ENCODE measurements at regions not wholly inside any gene's neighbourhood (a gene's known extent, or its start where the extent isn't known, plus 50 kb on each side); places are given as distances from the start of the nearest gene placed in this dataset.

DNA sequence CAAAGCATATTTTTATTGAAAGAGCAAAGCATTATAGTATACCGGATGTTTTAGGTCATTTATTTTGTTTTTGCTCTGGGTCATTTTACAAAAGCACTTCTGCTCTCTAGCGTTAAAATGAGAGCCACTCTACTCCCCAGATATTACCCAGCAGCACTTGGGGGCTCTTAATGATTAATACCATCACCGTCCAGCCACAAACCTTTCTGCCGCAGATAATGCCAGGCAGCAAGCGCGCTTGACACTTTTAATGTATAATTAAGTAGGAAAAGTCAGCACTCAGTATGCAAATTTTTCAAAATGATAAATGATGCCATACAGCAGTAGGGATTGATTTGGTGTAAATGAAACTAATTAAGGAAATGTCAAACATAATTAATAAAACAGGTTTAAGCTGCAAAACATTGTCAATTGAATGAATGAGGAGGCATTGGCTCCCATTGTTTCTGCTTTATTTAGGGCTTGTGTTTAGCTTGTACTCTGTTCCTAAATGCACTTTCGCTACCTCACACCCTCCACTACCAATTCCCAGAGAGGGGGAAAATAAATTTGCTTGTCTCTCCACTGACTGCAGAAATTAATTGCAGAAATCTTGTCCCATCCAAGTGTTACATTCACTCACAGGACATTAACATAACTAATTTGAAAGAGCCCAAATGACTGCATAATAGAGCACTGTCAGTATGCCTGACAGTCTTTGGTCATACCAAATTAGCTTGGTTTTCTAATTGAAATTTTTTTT, 358.8 kb upstream of the ARRDC3 start:
- H3K27ac ChIP-seq (ENCODE audit: low read depth in 2 of 2, low read length in 2 of 2), result no peak overlapping the region
- no peaks in the 10 kb centered on the region for H3K27me3 ChIP-seq (ENCODE audit: control insufficient read depth, insufficient read depth, low read length)
- FAIRE-seq, result no peak
- intact Hi-C loops (cut with DNase I), result no loop called here
- DNase-seq, result no peak
- H3K36me3 ChIP-seq (ENCODE audit: control insufficient read depth in 2 of 3, insufficient read depth in 3 of 3, low read length in 3 of 3), result no peaks in the 10 kb centered on the region
- TF ChIP-seq, protein P1, sequence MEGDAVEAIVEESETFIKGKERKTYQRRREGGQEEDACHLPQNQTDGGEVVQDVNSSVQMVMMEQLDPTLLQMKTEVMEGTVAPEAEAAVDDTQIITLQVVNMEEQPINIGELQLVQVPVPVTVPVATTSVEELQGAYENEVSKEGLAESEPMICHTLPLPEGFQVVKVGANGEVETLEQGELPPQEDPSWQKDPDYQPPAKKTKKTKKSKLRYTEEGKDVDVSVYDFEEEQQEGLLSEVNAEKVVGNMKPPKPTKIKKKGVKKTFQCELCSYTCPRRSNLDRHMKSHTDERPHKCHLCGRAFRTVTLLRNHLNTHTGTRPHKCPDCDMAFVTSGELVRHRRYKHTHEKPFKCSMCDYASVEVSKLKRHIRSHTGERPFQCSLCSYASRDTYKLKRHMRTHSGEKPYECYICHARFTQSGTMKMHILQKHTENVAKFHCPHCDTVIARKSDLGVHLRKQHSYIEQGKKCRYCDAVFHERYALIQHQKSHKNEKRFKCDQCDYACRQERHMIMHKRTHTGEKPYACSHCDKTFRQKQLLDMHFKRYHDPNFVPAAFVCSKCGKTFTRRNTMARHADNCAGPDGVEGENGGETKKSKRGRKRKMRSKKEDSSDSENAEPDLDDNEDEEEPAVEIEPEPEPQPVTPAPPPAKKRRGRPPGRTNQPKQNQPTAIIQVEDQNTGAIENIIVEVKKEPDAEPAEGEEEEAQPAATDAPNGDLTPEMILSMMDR (IDR thresholded peaks at IDR 0.05; ENCODE audit: borderline replicate concordance, extremely low read depth, insufficient read depth), result no peak
- no peak overlapping the region for H3K9ac ChIP-seq (ENCODE audit: low read length in 3 of 3)
- H3K4me1 ChIP-seq (ENCODE audit: control insufficient read depth in 2 of 3, insufficient read depth in 2 of 3, low read depth in 1 of 3, low read length in 3 of 3), result no peaks in the 10 kb centered on the region
- H3K9me3 ChIP-seq (ENCODE audit: control insufficient read depth in 2 of 3, insufficient read depth in 1 of 3, low read length in 3 of 3), result no peaks in the 10 kb centered on the region
- H3K4me3 ChIP-seq (ENCODE audit: low read length in 3 of 3), result no peak overlapping the region

DNA sequence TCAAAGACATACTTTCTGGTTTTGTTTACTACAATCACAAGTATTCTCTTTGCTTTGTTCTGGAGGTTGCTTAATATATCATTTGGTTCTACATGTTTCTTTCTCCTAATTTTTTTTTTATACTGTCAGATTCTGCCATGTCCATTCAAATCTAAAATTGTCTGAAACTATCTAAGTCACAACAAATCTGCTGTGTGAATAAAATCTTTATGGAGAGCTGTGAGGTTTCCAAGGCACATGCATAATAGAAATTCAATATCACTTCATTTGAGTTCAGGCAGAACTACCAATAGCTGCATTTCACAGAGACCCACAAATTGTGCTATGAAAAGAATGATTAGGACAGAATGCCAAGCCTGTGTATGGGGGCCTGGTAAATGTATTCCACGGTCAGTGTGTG, 346.9 kb upstream of the ARRDC3 start:
- intact Hi-C loops (cut with DNase I), result no loop called here
- no peak overlapping the region for H3K9ac ChIP-seq (ENCODE audit: low read length in 3 of 3)
- FAIRE-seq (no peak), DNase-seq (no peak)
- TF ChIP-seq, protein P1 (IDR thresholded peaks at IDR 0.05; ENCODE audit: borderline replicate concordance, extremely low read depth, insufficient read depth), result no peak
- no peak overlapping the region for H3K27ac ChIP-seq (ENCODE audit: low read depth in 2 of 2, low read length in 2 of 2)
- no peaks in the 10 kb centered on the region for H3K27me3 ChIP-seq (ENCODE audit: control insufficient read depth, insufficient read depth, low read length)
- no peaks in the 10 kb centered on the region for H3K36me3 ChIP-seq (ENCODE audit: control insufficient read depth in 2 of 3, insufficient read depth in 3 of 3, low read length in 3 of 3)
- no peaks in the 10 kb centered on the region for H3K4me1 ChIP-seq (ENCODE audit: control insufficient read depth in 2 of 3, insufficient read depth in 2 of 3, low read depth in 1 of 3, low read length in 3 of 3)
- no peak overlapping the region for H3K4me3 ChIP-seq (ENCODE audit: low read length in 3 of 3)
- H3K9me3 ChIP-seq (ENCODE audit: control insufficient read depth in 2 of 3, insufficient read depth in 1 of 3, low read length in 3 of 3), result no peaks in the 10 kb centered on the region

DNA sequence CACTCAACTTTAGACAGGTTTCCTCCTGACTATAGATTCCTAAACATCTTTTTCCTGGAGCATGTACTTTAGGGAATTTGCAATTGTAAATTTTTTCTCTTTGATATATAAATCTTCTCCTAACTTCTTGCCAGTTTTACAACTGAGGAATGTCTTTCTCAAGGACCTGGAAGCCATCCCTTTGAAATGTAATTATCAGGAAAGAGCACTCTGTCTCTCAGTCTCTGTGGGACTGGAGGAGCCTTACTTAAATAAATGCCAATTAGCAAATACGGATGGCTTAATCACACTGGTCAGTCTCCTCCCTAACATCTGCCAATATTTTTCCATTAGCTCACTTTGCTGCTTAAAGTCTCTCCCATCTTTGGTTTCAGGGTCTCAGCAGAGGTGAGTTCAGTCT, 344.3 kb upstream of the ARRDC3 start:
- TF ChIP-seq, protein P1 (IDR thresholded peaks at IDR 0.05; ENCODE audit: borderline replicate concordance, extremely low read depth, insufficient read depth), result no peak
- FAIRE-seq, result no peak

More for the DNA sequence above, 344.3 kb upstream of the ARRDC3 start:
- H3K4me1 ChIP-seq (ENCODE audit: control insufficient read depth in 2 of 3, insufficient read depth in 2 of 3, low read depth in 1 of 3, low read length in 3 of 3), result no peaks in the 10 kb centered on the region
- no peak for DNase-seq
- no peaks in the 10 kb centered on the region for H3K9me3 ChIP-seq (ENCODE audit: control insufficient read depth in 2 of 3, insufficient read depth in 1 of 3, low read length in 3 of 3)
- no peaks in the 10 kb centered on the region for H3K36me3 ChIP-seq (ENCODE audit: control insufficient read depth in 2 of 3, insufficient read depth in 3 of 3, low read length in 3 of 3)
- no peak overlapping the region for H3K9ac ChIP-seq (ENCODE audit: low read length in 3 of 3)
- H3K27ac ChIP-seq (ENCODE audit: low read depth in 2 of 2, low read length in 2 of 2), result no peak overlapping the region
- H3K27me3 ChIP-seq (ENCODE audit: control insufficient read depth, insufficient read depth, low read length), result no peaks in the 10 kb centered on the region
- no peak overlapping the region for H3K4me3 ChIP-seq (ENCODE audit: low read length in 3 of 3)
- intact Hi-C loops (cut with DNase I), result no loop called here
